ENCODE measurements at regions not wholly inside any gene's neighbourhood (a gene's known extent, or its start where the extent isn't known, plus 50 kb on each side); places are given as distances from the start of the nearest gene placed in this dataset.

DNA sequence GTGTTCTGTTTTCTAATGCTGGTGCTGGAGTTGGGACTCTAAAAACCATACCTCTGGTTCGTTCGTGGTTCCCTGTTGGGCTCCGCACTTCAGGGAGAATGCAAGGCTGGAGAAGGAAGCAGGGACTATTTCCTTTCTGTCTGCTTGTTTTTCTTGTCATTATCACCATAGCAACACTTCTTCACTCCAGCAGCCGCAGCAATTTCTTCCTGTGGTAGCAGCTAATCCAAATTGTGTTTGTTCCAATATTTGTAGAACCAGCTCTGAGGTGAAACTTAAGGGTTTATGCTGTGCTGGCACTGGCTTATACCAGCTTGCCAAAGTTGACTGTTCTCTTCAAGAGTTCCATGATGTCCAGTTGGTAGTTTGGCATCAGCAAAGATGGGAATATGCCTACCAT lies 301.4 kb upstream of the SYT4 start:
- H3K9me3 Mint-ChIP-seq (ENCODE audit: low read depth): no peaks in the 10 kb centered on the region
- no peak overlapping the region for H3K4me3 Mint-ChIP-seq (ENCODE audit: unreplicated experiment)
- no peak for TF ChIP-seq CTCF (IDR thresholded peaks at IDR 0.05)
- H3K4me1 Mint-ChIP-seq (ENCODE audit: low read depth): no peaks in the 10 kb centered on the region
- no peak for DNase-seq (ENCODE audit: low spot score)
- peaks cover 23% of the 10 kb centered on the region for H3K27me3 Mint-ChIP-seq (ENCODE audit: low read depth)
- H3K27ac Mint-ChIP-seq (ENCODE audit: unreplicated experiment): no peak overlapping the region
- peaks cover 2% of the 10 kb centered on the region for H3K36me3 Mint-ChIP-seq (ENCODE audit: low read depth)

DNA sequence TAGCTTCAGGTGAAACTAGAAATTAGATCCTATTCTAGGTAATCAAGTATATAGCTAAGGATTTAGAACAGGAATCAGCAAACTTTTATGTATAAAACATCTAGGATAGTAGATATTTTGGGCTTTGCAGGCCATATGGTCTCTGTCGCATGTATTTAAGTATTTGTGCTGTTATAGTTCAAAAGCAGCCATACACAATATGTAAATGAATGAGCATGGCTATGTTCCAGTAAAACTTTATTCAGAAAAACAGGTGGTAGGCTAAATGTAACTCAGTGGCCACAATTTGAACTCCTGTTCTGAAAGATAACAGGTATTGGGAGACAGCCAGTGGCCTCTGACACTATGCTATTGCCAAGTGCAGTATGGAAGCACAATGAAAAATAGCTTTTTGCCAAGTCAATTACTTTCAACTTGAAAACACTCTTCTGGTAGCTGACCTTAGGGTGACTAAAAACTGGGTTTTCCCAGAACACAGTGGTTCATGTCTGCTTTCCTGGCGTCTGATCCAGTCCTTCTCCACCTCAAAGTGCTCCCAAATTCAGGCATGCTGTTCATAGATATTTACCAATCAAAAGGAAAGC lies 304.7 kb upstream of the SYT4 start:
- no peak overlapping the region for H3K27ac Mint-ChIP-seq (ENCODE audit: unreplicated experiment)
- H3K4me1 Mint-ChIP-seq (ENCODE audit: low read depth): no peaks in the 10 kb centered on the region
- no peak overlapping the region for H3K4me3 Mint-ChIP-seq (ENCODE audit: unreplicated experiment)
- H3K36me3 Mint-ChIP-seq (ENCODE audit: low read depth): no peaks in the 10 kb centered on the region
- H3K9me3 Mint-ChIP-seq (ENCODE audit: low read depth): no peaks in the 10 kb centered on the region
- H3K27me3 Mint-ChIP-seq (ENCODE audit: low read depth): peaks cover 12% of the 10 kb centered on the region
- no peak for DNase-seq (ENCODE audit: low spot score)
- no peak for TF ChIP-seq CTCF (IDR thresholded peaks at IDR 0.05)

DNA sequence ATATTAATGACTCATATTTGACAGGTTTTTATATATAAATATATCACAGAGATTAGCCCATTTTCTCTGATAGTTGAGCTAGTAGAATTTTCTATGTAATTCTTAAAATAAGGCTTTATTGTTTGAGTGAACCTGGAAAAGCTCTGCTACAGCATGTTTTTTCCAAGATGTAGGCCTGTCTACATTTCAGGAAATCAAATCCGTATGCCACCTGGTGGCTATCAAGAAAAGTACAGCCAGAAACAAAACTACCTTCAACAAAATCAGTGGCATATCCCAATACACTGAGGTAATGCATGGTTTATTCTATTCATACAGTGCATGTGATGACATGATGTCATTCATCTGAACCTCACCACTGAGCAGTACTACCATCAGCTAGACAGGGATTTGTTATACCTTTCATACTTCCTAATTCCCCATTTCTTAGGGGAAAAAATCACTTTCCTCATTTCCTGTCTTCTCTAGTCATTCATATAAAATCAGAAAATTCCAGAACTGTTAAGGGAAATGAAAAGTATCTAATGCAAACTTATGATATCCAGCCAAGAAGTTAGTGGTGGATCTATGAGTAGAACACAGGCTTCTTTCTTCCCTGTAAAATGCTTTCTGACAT lies 310.4 kb upstream of the SYT4 start:
- Mint-ChIP-seq H3K27ac (ENCODE audit: unreplicated experiment) (no peak overlapping the region), H3K27me3 (ENCODE audit: low read depth) (no peaks in the 10 kb centered on the region), H3K4me1 (ENCODE audit: low read depth) (no peaks in the 10 kb centered on the region), H3K36me3 (ENCODE audit: low read depth) (no peaks in the 10 kb centered on the region), H3K9me3 (ENCODE audit: low read depth) (no peaks in the 10 kb centered on the region), H3K4me3 (ENCODE audit: unreplicated experiment) (no peak overlapping the region)
- TF ChIP-seq CTCF (IDR thresholded peaks at IDR 0.05): peak; percentile 90
- no peak for DNase-seq (ENCODE audit: low spot score)

- peak; percentile 64 for DNase-seq (ENCODE audit: low spot score)
- H3K9me3 Mint-ChIP-seq (ENCODE audit: low read depth): no peaks in the 10 kb centered on the region
- no peak overlapping the region for H3K4me3 Mint-ChIP-seq (ENCODE audit: unreplicated experiment)
- TF ChIP-seq CTCF (IDR thresholded peaks at IDR 0.05): no peak
- H3K4me1 Mint-ChIP-seq (ENCODE audit: low read depth): no peaks in the 10 kb centered on the region
- H3K27ac Mint-ChIP-seq (ENCODE audit: unreplicated experiment): no peak overlapping the region
- H3K36me3 Mint-ChIP-seq (ENCODE audit: low read depth): no peaks in the 10 kb centered on the region
- no peaks in the 10 kb centered on the region for H3K27me3 Mint-ChIP-seq (ENCODE audit: low read depth)
These were observed 311.5 kb upstream of the SYT4 start for GRCh38 chr18:43588838-43589237.

- DNase-seq (ENCODE audit: low spot score): peak; percentile 85
- Mint-ChIP-seq H3K27ac (ENCODE audit: unreplicated experiment) (no peak overlapping the region), H3K9me3 (ENCODE audit: low read depth) (no peaks in the 10 kb centered on the region), H3K4me3 (ENCODE audit: unreplicated experiment) (no peak overlapping the region), H3K4me1 (ENCODE audit: low read depth) (no peaks in the 10 kb centered on the region), H3K27me3 (ENCODE audit: low read depth) (no peaks in the 10 kb centered on the region), H3K36me3 (ENCODE audit: low read depth) (no peaks in the 10 kb centered on the region)
- TF ChIP-seq CTCF (IDR thresholded peaks at IDR 0.05): no peak
These were observed 312.4 kb upstream of the SYT4 start for GRCh38 chr18:43589611-43590151.

All from chondrocyte (in vitro differentiated cells).